Stimulated activated CD8-positive, alpha-beta memory T cell treated with anti-CD3 and anti-CD28 coated beads, Interleukin-12 subunit alpha, Interleukin-12 subunit beta, amount 100 ng/mL, for 1 hour (primary cell): ENCODE measurements at regions not wholly inside any gene's neighbourhood (a gene's known extent, or its start where the extent isn't known, plus 50 kb on each side); places are given as distances from the start of the nearest gene placed in this dataset.

Experiments
- DNase-seq: peaks from one replicate; pipeline ENCODE4 v3.0.0-alpha.2; 2020; ENCODE audit warnings: low read depth

- DNase-seq: no peak
Observed at GRCh38 chr12:25005376-25005775, 56.5 kb upstream of the BCAT1 start.

GRCh38 chr12:25004447-25004846, 55.5 kb upstream of the BCAT1 start:
- DNase-seq: no peak

- DNase-seq: no peak
Observed at GRCh38 chr12:25001311-25001710, 52.4 kb upstream of the BCAT1 start.
